ENCODE measurements at regions not wholly inside any gene's neighbourhood (a gene's known extent, or its start where the extent isn't known, plus 50 kb on each side); places are given as distances from the start of the nearest gene placed in this dataset.

DNA sequence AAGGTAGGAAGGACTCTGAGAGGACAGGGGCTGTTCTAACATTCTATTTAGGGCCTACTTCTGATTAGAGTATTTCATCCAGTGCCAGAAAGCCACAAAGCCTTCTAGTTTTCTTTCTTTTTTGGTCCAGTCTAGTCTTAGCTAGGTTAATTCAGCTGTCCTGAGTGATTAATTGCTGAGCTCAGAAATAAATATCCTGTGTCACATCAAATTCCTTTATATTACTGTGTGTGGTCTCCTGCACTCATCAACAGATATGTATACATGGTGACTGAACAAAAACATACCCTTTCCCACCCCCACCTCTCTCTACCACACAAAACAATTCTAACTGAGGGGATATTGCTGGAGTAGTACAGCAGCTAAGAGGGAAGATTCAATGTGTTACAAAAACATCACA is 601.5 kb upstream of the NRSN1 start:
- H3K4me3 Mint-ChIP-seq = no peak overlapping the region
- no peaks in the 10 kb centered on the region for H3K9me3 ChIP-seq (ENCODE audit: low read length)
- peaks cover 0 to 21% (median 3%) of the 10 kb centered on the region in 5 donors for H3K9me3 Mint-ChIP-seq
- POLR2A ChIA-PET = interaction anchor here (0.6 kb wide), 1 partner anchor 9 kb away, joined by 7 read pairs; no protein-coding TSS in a partner anchor
- H3K27ac Mint-ChIP-seq = no peak overlapping the region
- no peak overlapping the region for H3K27ac ChIP-seq (ENCODE audit: low read depth, low read length)
- no peaks in the 10 kb centered on the region for H3K36me3 Mint-ChIP-seq
- no peaks in the 10 kb centered on the region for H3K27me3 ChIP-seq (ENCODE audit: insufficient read depth, low read length, poor library complexity, severe bottlenecking)
- no peaks in the 10 kb centered on the region for H3K4me1 ChIP-seq (ENCODE audit: insufficient read depth, low read length)
- H3K4me3 ChIP-seq (ENCODE audit: low read length) = no peak overlapping the region
- H3K4me1 Mint-ChIP-seq = no peaks in the 10 kb centered on the region
- no peak for DNase-seq
- CTCF ChIA-PET = no interaction called here
- no peaks in the 10 kb centered on the region for H3K27me3 Mint-ChIP-seq
- H3K36me3 ChIP-seq (ENCODE audit: insufficient read depth, low read length) = no peaks in the 10 kb centered on the region

- H3K4me1 ChIP-seq (ENCODE audit: insufficient read depth, low read length) = no peaks in the 10 kb centered on the region
- H3K9me3 ChIP-seq (ENCODE audit: low read length) = no peaks in the 10 kb centered on the region
- ChIA-PET CTCF (no interaction called here), POLR2A (no interaction called here)
- no peaks in the 10 kb centered on the region for H3K36me3 ChIP-seq (ENCODE audit: insufficient read depth, low read length)
- no peak for DNase-seq
- Mint-ChIP-seq H3K36me3 (no peaks in the 10 kb centered on the region), H3K9me3 (peaks cover 0 to 30% (median 9%) of the 10 kb centered on the region in 5 donors), H3K4me1 (no peaks in the 10 kb centered on the region), H3K27ac (no peak overlapping the region), H3K4me3 (no peak overlapping the region), H3K27me3 (no peaks in the 10 kb centered on the region)
- H3K27ac ChIP-seq (ENCODE audit: low read depth, low read length) = no peak overlapping the region
- no peak overlapping the region for H3K4me3 ChIP-seq (ENCODE audit: low read length)
- no peaks in the 10 kb centered on the region for H3K27me3 ChIP-seq (ENCODE audit: insufficient read depth, low read length, poor library complexity, severe bottlenecking)
Measured at GRCh38 chr6:23526526-23526925, 599.5 kb upstream of the NRSN1 start.

GRCh38 chr6:23529902-23530301 is 596.1 kb upstream of the NRSN1 start:
- ChIA-PET CTCF (no interaction called here), POLR2A (no interaction called here)
- no peaks in the 10 kb centered on the region for H3K4me1 Mint-ChIP-seq
- peaks cover 0 to 27% (median 9%) of the 10 kb centered on the region in 5 donors for H3K9me3 Mint-ChIP-seq
- Histone ChIP-seq H3K4me1 (ENCODE audit: insufficient read depth, low read length) (no peaks in the 10 kb centered on the region), H3K4me3 (ENCODE audit: low read length) (no peak overlapping the region), H3K27ac (ENCODE audit: low read depth, low read length) (no peak overlapping the region), H3K27me3 (ENCODE audit: insufficient read depth, low read length, poor library complexity, severe bottlenecking) (no peaks in the 10 kb centered on the region), H3K36me3 (ENCODE audit: insufficient read depth, low read length) (no peaks in the 10 kb centered on the region), H3K9me3 (ENCODE audit: low read length) (no peaks in the 10 kb centered on the region)
- H3K36me3 Mint-ChIP-seq = no peaks in the 10 kb centered on the region
- no peak for DNase-seq
- H3K27ac Mint-ChIP-seq = peak overlapping the region in 1 of 8 donors; percentile 74
- no peak overlapping the region for H3K4me3 Mint-ChIP-seq
- no peaks in the 10 kb centered on the region for H3K27me3 Mint-ChIP-seq

DNA sequence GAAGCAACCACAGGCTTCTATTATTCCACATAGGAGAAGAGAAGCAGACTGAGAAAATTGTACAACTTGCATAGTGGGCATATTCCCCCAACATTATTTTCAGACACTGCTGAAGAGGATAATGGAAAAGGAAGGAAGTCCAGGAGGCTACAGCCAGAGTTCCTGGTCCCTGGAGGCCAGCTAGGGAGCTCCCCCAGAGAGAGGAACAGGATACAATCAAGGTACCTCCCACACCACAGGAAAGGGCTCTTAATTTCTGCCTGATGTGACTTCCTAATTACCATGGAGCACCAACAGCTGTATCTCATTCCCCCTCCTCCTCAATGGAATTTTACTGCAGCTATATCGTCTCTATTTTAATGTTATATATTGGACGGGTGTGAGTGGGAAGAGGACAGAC is 594.3 kb upstream of the NRSN1 start:
- H3K27ac ChIP-seq (ENCODE audit: low read depth, low read length) = no peak overlapping the region
- no peaks in the 10 kb centered on the region for H3K4me1 ChIP-seq (ENCODE audit: insufficient read depth, low read length)
- H3K36me3 ChIP-seq (ENCODE audit: insufficient read depth, low read length) = no peaks in the 10 kb centered on the region
- Mint-ChIP-seq H3K27ac (no peak overlapping the region), H3K36me3 (no peaks in the 10 kb centered on the region), H3K4me1 (no peaks in the 10 kb centered on the region), H3K27me3 (no peaks in the 10 kb centered on the region), H3K4me3 (no peak overlapping the region), H3K9me3 (peaks cover 0 to 25% (median 9%) of the 10 kb centered on the region in 5 donors)
- no peaks in the 10 kb centered on the region for H3K27me3 ChIP-seq (ENCODE audit: insufficient read depth, low read length, poor library complexity, severe bottlenecking)
- ChIA-PET POLR2A (no interaction called here), CTCF (no interaction called here)
- no peak overlapping the region for H3K4me3 ChIP-seq (ENCODE audit: low read length)
- no peaks in the 10 kb centered on the region for H3K9me3 ChIP-seq (ENCODE audit: low read length)
- DNase-seq = no peak

DNA sequence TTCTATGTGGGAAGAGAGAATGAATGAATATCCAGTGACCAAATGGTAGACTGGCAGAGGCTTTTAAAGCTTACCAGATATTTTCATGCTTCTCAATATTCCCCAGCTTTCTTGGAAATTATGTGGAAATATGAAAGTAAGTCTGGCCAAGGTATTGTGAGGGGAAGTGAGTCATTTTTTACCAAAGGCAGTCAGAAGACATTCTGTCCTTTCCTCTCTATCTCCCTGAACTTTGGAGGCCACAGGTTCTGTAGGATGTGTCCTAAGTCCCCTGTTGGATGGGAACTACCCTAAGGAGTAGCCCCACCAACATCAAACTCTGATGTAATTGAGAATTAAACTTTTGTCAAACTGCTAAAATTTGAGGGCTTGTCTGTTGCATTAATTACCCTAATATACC is 593.8 kb upstream of the NRSN1 start:
- DNase-seq = no peak

DNA sequence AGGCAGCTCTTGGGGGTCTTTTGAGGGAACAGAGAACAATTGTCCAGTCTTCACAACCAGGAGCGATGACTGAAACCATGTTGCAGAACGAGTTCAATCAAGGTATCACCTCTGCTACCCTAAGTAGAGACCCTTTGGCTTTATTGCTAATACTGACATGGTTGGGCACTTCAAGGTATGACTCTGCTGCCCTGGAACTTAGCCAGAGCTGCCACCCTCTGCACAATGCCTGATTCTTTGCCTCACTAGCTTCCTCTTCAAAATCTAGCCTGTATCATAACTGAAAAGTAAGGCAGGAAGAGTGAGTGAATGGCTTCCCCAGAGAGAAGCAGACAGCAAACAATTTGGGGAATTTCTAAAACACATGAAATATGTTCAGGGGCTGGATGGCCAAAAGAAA is 592.7 kb upstream of the NRSN1 start:
- H3K27ac ChIP-seq (ENCODE audit: low read depth, low read length) = no peak overlapping the region
- CTCF ChIA-PET = no interaction called here
- H3K4me1 ChIP-seq (ENCODE audit: insufficient read depth, low read length) = no peaks in the 10 kb centered on the region
- H3K9me3 ChIP-seq (ENCODE audit: low read length) = no peaks in the 10 kb centered on the region
- DNase-seq = no peak
- H3K4me3 ChIP-seq (ENCODE audit: low read length) = no peak overlapping the region
- no peaks in the 10 kb centered on the region for H3K27me3 ChIP-seq (ENCODE audit: insufficient read depth, low read length, poor library complexity, severe bottlenecking)
- no peaks in the 10 kb centered on the region for H3K4me1 Mint-ChIP-seq
- H3K36me3 Mint-ChIP-seq = no peaks in the 10 kb centered on the region
- peaks cover 0 to 21% (median 9%) of the 10 kb centered on the region in 5 donors for H3K9me3 Mint-ChIP-seq
- H3K36me3 ChIP-seq (ENCODE audit: insufficient read depth, low read length) = no peaks in the 10 kb centered on the region
- H3K27me3 Mint-ChIP-seq = no peaks in the 10 kb centered on the region
- POLR2A ChIA-PET = interaction anchor here (0.6 kb wide), 1 partner anchor 9 kb away, joined by 7 read pairs; no protein-coding TSS in a partner anchor
- H3K27ac Mint-ChIP-seq = no peak overlapping the region
- no peak overlapping the region for H3K4me3 Mint-ChIP-seq

More for the DNA sequence above, 593.8 kb upstream of the NRSN1 start:
- Mint-ChIP-seq H3K36me3 (no peaks in the 10 kb centered on the region), H3K4me3 (no peak overlapping the region), H3K27me3 (no peaks in the 10 kb centered on the region), H3K27ac (no peak overlapping the region), H3K4me1 (no peaks in the 10 kb centered on the region), H3K9me3 (peaks cover 0 to 21% (median 9%) of the 10 kb centered on the region in 5 donors)
- Histone ChIP-seq H3K9me3 (ENCODE audit: low read length) (no peaks in the 10 kb centered on the region), H3K36me3 (ENCODE audit: insufficient read depth, low read length) (no peaks in the 10 kb centered on the region), H3K27ac (ENCODE audit: low read depth, low read length) (no peak overlapping the region), H3K27me3 (ENCODE audit: insufficient read depth, low read length, poor library complexity, severe bottlenecking) (no peaks in the 10 kb centered on the region), H3K4me3 (ENCODE audit: low read length) (no peak overlapping the region), H3K4me1 (ENCODE audit: insufficient read depth, low read length) (no peaks in the 10 kb centered on the region)
- CTCF ChIA-PET = no interaction called here
- POLR2A ChIA-PET = no interaction called here

DNA sequence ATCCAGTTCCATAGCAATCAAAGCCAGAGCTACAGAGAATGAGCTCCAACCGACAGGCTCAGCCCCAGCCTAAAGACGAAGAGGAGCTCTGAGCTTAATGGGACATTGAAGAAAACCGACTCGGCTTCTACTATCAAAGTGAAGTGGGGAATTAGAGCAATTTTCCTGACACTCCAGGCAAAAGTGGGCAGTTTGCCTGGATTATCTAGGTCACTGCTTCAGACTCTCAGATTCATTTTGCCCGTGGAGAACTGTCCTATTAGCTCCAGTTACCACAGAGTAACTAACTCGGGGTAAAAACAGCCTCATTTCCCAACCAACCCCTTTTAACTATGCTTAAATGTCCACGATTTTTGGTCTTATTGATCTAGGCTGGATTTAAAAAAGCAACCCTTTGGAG is 592.1 kb upstream of the NRSN1 start:
- Histone ChIP-seq H3K27ac (ENCODE audit: low read depth, low read length) (no peak overlapping the region), H3K4me3 (ENCODE audit: low read length) (no peak overlapping the region), H3K36me3 (ENCODE audit: insufficient read depth, low read length) (no peaks in the 10 kb centered on the region), H3K9me3 (ENCODE audit: low read length) (no peaks in the 10 kb centered on the region), H3K4me1 (ENCODE audit: insufficient read depth, low read length) (no peaks in the 10 kb centered on the region), H3K27me3 (ENCODE audit: insufficient read depth, low read length, poor library complexity, severe bottlenecking) (no peaks in the 10 kb centered on the region)
- Mint-ChIP-seq H3K4me3 (no peak overlapping the region), H3K9me3 (peaks cover 0 to 17% (median 8%) of the 10 kb centered on the region in 5 donors), H3K36me3 (no peaks in the 10 kb centered on the region), H3K4me1 (no peaks in the 10 kb centered on the region), H3K27ac (no peak overlapping the region), H3K27me3 (no peaks in the 10 kb centered on the region)
- ChIA-PET POLR2A (interaction anchor here (0.6 kb wide), 1 partner anchor 9 kb away, joined by 7 read pairs; no protein-coding TSS in a partner anchor), CTCF (no interaction called here)
- no peak for DNase-seq

GRCh38 chr6:23534351-23534750 is 591.7 kb upstream of the NRSN1 start:
- DNase-seq = no peak
- Histone ChIP-seq H3K27ac (ENCODE audit: low read depth, low read length) (no peak overlapping the region), H3K27me3 (ENCODE audit: insufficient read depth, low read length, poor library complexity, severe bottlenecking) (no peaks in the 10 kb centered on the region), H3K4me3 (ENCODE audit: low read length) (no peak overlapping the region), H3K4me1 (ENCODE audit: insufficient read depth, low read length) (no peaks in the 10 kb centered on the region), H3K9me3 (ENCODE audit: low read length) (no peaks in the 10 kb centered on the region), H3K36me3 (ENCODE audit: insufficient read depth, low read length) (no peaks in the 10 kb centered on the region)
- Mint-ChIP-seq H3K9me3 (peaks cover 0 to 16% (median 6%) of the 10 kb centered on the region in 5 donors), H3K4me3 (no peak overlapping the region), H3K27ac (no peak overlapping the region), H3K4me1 (no peaks in the 10 kb centered on the region), H3K36me3 (no peaks in the 10 kb centered on the region), H3K27me3 (no peaks in the 10 kb centered on the region)
- ChIA-PET CTCF (no interaction called here), POLR2A (no interaction called here)

- Mint-ChIP-seq H3K27me3 (no peaks in the 10 kb centered on the region), H3K4me1 (no peaks in the 10 kb centered on the region), H3K27ac (no peak overlapping the region), H3K4me3 (no peak overlapping the region), H3K9me3 (peaks cover 0 to 12% (median 6%) of the 10 kb centered on the region in 5 donors), H3K36me3 (no peaks in the 10 kb centered on the region)
- H3K9me3 ChIP-seq (ENCODE audit: low read length) = no peaks in the 10 kb centered on the region
- ChIA-PET POLR2A (no interaction called here), CTCF (no interaction called here)
- DNase-seq = no peak
- no peaks in the 10 kb centered on the region for H3K4me1 ChIP-seq (ENCODE audit: insufficient read depth, low read length)
- H3K36me3 ChIP-seq (ENCODE audit: insufficient read depth, low read length) = no peaks in the 10 kb centered on the region
- H3K27me3 ChIP-seq (ENCODE audit: insufficient read depth, low read length, poor library complexity, severe bottlenecking) = no peaks in the 10 kb centered on the region
- H3K4me3 ChIP-seq (ENCODE audit: low read length) = no peak overlapping the region
- no peak overlapping the region for H3K27ac ChIP-seq (ENCODE audit: low read depth, low read length)
Measured at GRCh38 chr6:23535101-23535500, 590.9 kb upstream of the NRSN1 start.

Data from CD8-positive, alpha-beta memory T cell (primary cell).